HG02588 (cell line): ENCODE measurements at regions not wholly inside any gene's neighbourhood (a gene's known extent, or its start where the extent isn't known, plus 50 kb on each side); places are given as distances from the start of the nearest gene placed in this dataset.
"Not testable (repeated sequence)": the region's sequence is repeated elsewhere in the genome, so short reads cannot be mapped to it uniquely, and the experiment has no call there.

ENCODE experiments used
- ATAC-seq: cut with Tn5 transposase; IDR thresholded peaks from one replicate; pipeline ENCODE4 v1.9.1; 2021; ENCODE audit warnings: mild to moderate bottlenecking, moderate library complexity; ENCODE audit not compliant: unreplicated experiment

GRCh38 chr5:104913841-104914281, 1351.3 kb upstream of the NUDT12 start:
- no peak for ATAC-seq

GRCh38 chr5:104909803-104910202, 1347.2 kb upstream of the NUDT12 start:
- no peak for ATAC-seq

- no peak for ATAC-seq
Observed at GRCh38 chr5:104904561-104904960, 1342.0 kb upstream of the NUDT12 start.

- no peak for ATAC-seq
Observed at GRCh38 chr5:104903941-104904340, 1341.4 kb upstream of the NUDT12 start.

- no peak for ATAC-seq
Observed at GRCh38 chr5:104891596-104891995, 1329.0 kb upstream of the NUDT12 start.

- no peak for ATAC-seq
Observed at GRCh38 chr5:104890767-104891166, 1328.2 kb upstream of the NUDT12 start.

GRCh38 chr5:104859437-104859836, 1296.8 kb upstream of the NUDT12 start:
- no peak for ATAC-seq

GRCh38 chr5:104852099-104852498, 1289.5 kb upstream of the NUDT12 start:
- ATAC-seq: not testable (repeated sequence)

GRCh38 chr5:104845541-104845940, 1283.0 kb upstream of the NUDT12 start:
- no peak for ATAC-seq

GRCh38 chr5:104843822-104844221, 1281.2 kb upstream of the NUDT12 start:
- ATAC-seq: no peak

GRCh38 chr5:104840284-104840683, 1277.7 kb upstream of the NUDT12 start:
- no peak for ATAC-seq

GRCh38 chr5:104831515-104831914, 1268.9 kb upstream of the NUDT12 start:
- not testable (repeated sequence) for ATAC-seq

GRCh38 chr5:104821606-104822005, 1259.0 kb upstream of the NUDT12 start:
- ATAC-seq: no peak

- ATAC-seq: no peak
Observed at GRCh38 chr5:104817127-104817526, 1254.5 kb upstream of the NUDT12 start.

- ATAC-seq: no peak
Observed at GRCh38 chr5:104815212-104815611, 1252.6 kb upstream of the NUDT12 start.

GRCh38 chr5:104800440-104801048, 1238.0 kb upstream of the NUDT12 start:
- ATAC-seq: no peak

GRCh38 chr5:104793755-104794080, 1231.1 kb upstream of the NUDT12 start:
- ATAC-seq: no peak

GRCh38 chr5:104793031-104793754, 1230.6 kb upstream of the NUDT12 start:
- no peak for ATAC-seq

- ATAC-seq: no peak
Observed at GRCh38 chr5:104789366-104789765, 1226.8 kb upstream of the NUDT12 start.

GRCh38 chr5:104785097-104785496, 1222.5 kb upstream of the NUDT12 start:
- no peak for ATAC-seq

- ATAC-seq: no peak
Observed at GRCh38 chr5:104774372-104774771, 1211.8 kb upstream of the NUDT12 start.

- no peak for ATAC-seq
Observed at GRCh38 chr5:104764197-104764596, 1201.6 kb upstream of the NUDT12 start.

- ATAC-seq: no peak
Observed at GRCh38 chr5:104763216-104763615, 1200.6 kb upstream of the NUDT12 start.
